Myocyte (in vitro differentiated cells): ENCODE measurements at regions not wholly inside any gene's neighbourhood (a gene's known extent, or its start where the extent isn't known, plus 50 kb on each side); places are given as distances from the start of the nearest gene placed in this dataset.
"Not testable (repeated sequence)": the region's sequence is repeated elsewhere in the genome, so short reads cannot be mapped to it uniquely, and the experiment has no call there.

ENCODE experiments used
- DNase-seq: peaks from one replicate; pipeline ENCODE4 v3.0.0-alpha.2; 2012; ENCODE audit warnings: low read depth

DNA sequence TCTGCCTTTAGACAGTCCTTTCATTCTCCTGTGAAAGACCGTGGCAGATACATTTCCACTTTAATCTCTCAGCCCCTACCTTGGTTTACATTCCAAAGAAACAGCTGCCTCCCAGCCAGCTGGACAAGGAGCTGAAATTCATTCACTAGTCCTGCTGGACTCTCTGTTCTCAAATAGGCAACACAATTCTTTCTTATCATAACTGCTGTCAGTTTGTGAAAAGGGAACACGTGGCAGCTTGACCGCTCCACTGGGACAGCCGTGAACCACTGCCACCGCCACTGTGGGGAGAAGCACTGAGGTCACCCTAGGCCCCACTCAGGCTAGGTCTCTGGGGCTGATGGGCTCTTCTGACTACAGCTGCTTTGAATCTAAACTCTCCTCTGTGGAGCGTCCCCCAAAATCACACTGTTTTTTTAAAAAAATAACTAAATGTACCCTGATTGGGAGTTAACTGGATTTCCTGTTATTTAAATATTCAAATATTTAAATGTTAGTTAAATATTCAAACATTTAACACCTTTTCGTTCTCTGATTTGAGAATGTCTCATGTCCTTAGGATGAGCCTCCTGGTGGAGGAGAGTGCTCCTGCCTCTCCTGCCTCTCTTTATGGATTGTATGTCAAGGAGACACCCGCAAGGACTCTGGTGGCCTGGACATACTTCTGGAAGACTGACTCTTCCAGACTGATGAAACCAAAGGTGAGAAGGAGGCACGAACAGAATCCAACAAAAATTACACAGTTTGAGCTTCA is 120.1 kb downstream of the BOD1 start:
- peak; percentile 94 for DNase-seq

DNA sequence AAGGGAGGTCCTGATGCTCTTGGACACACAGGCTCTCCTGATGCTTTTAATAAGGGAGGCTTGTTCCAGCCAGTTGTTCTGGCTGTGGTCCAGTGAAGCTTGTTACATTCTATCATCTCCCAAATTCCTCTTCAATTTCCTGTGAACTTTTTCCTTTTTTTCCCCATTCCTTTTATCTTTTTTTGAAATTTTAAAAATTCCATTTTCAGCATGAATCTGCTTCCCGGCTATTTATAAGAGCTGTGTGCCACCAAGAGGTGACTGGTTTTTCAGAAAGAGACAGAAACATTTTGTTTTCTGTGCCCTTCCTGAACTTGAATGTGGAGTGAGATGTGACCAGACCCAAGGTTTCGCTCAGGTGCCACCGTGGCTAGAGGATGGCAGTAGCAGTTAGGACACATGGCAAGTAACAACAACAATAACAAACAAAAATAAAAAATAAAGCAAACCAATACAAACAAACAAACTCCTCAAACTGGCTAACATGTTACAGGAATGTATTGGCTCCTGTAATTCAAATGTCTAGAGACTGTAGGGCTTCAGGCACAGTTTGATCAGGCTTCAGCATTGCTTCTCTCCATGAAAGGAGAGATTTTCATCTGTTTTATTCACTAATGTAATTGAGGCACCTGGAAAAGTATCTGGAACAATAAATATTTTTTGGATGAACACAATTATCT is 121.1 kb downstream of the BOD1 start:
- peak; percentile 83 for DNase-seq

DNA sequence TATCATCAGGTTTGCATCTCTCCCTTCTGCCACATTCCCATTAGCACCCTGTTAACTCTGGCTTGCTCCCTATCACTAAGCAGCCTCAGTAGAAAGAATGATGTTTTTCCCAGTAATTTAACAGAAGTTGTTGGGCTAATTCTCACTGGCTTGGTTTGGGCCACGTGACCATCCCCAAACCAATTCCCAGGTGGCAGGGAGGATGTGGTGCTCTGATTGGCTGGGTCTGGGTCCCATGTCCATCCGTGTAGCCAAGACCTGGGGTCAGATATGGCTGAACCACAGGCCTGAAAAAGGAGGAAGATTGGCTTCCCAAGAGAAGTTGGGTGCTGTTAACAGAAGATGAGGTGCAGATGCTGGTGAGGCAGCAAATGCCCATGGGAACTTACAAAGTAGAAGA is 122.0 kb downstream of the BOD1 start:
- peak; percentile 49 for DNase-seq

DNA sequence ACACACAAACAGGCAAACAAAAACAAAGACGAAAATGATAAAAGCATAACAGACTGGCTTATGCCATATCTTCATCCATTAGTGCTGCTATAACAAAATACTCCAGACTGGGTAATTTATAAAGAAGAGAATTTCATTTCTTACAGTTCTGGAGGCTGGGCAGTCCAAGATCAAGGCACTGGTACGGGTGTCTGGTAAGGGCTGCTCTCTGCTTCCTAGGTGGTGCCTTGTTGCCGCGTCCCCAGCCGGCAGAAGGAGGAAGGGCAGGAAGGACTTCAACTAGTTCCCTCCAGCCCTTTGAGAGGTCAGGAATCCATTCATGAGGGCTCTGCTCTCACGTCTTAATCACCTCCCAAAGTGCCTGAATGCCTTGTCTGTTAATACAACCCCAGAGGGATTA is 122.6 kb downstream of the BOD1 start:
- no peak for DNase-seq

DNA sequence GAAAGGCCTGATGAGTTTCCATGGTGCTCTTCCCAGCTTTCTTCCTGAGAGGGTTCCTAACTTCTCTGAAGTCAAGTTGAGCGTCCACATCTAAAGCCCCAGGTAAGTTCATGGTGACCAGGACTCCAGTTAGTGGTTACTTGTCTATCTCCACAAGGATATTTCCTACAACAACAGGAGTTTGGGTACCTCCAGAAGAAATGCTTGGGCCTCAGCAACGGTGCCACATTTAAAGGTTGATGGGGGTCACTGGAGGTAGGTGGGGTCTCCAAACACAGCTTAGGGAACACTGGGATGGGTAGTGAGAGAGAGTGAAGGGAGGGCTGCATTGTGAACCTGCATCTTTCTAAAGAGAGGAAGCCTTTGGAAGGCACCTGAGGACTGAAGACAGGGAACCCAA is 123.4 kb downstream of the BOD1 start:
- DNase-seq = no peak

DNA sequence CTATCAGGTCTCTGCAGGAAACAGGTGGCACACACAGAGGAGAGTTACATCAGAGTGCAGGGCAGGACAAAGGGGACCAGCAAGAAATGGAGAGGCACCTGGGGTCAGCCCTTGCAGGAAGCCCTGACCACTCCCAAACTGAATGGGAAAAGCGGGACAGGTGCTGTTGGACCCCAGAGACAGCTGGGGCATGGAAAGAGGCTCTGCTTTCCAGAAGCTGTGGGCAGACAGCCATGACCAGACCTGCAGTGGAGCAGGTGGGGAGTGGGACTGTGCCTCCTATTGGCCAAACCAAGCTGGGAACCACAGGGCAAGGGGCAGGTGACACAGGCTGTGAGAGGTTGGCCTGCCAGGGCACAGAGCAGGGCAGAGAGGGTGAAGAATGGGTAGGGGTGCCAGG is 125.8 kb downstream of the BOD1 start:
- DNase-seq = peak; percentile 92

DNA sequence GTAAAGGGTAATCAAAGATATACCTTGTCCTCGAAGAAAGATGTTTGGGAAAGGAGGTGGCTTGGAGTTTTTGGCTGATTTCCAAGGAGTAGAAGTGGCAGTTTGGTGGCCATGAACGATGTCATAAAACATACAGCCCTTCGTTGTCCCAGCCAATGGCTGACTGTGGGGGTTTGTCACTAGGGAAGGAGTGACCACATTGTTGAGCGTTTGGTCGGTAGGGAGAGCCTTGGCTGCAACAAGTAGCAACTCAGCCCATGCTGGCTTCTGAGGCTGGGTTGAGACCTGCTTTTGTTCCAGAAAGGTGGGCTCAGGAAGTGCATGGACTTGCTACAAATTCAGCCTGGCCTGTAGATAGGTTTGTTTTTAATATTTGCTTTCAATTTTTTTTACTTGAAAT is 128.3 kb downstream of the BOD1 start:
- no peak for DNase-seq

DNA sequence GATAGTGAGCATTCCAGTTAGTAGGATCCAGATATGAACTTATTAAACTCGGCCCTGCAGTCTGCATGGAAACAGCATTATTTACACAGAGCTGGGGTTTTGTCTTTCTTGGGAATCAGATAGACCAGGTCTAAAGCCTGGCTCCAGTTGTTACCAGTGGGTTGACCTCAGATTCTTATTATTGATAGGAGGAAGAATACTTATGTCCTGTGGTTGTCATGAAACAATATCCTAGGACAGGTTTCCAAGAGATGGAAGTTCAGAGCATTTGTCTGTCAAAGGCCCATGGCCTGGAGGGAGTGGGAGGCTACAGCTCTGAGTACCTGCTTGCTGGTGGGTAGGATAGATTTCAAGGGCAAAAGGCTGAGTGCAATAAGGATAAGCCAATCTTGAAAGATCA is 129.2 kb downstream of the BOD1 start:
- peak; percentile 60 for DNase-seq

DNA sequence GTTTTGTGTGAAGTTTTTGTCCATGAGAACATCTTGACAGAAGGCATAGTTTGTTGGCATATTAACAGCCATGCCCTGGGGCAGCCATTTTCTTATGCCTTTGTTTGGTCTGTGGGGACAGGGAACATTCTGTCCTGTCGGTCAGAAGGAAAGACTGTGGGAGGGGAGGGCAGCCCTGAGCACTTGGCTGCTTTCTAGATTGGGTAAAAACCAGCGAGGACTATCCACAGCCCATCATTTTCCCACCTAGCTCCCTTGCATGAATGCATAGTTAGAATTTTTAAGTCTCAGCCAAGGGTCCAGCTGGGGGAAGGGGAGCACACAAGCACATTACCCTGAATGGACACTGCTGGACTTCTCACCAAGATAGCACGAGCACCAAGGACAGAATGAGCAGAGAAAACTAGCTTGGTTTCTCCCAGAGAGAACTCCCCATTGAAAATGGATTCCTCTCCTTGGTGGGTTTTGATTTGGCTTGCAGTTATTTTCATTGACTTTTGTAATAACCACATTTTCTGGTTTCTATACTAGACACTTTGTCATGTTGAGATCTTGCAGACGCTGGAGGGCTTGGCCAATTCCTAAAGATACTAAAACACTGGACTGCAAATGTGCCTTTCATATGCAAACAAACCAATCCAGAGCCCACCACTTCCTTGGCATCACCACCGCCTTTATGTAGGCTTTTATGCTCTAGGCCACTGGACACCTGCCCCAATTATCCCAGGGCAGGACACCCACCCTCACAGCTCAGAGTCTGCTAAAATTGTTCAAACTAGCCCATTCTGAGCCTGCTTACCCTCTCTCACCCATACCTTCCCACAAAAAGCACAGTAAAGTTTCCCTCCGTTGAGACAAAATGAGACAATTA is 129.9 kb downstream of the BOD1 start:
- DNase-seq = no peak

DNA sequence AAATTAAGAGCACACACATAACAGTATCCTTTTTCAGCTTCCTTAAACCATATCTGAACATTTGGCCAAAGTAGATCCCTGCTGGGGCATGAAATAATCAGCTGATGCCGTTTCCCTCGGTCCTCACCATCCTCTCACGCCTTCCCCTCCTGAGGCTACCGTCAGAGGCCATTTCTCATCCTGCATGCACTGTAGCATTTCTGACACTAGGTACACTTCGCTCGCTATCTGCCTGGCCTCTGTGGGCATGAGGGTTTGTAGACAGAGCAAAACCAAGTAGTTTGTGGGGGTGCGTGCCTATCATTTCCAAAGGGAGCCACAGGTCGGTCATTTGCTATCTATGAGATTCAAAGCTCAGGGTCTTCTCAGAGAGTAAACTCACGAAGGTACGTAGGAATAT is 131.9 kb downstream of the BOD1 start:
- DNase-seq = no peak

DNA sequence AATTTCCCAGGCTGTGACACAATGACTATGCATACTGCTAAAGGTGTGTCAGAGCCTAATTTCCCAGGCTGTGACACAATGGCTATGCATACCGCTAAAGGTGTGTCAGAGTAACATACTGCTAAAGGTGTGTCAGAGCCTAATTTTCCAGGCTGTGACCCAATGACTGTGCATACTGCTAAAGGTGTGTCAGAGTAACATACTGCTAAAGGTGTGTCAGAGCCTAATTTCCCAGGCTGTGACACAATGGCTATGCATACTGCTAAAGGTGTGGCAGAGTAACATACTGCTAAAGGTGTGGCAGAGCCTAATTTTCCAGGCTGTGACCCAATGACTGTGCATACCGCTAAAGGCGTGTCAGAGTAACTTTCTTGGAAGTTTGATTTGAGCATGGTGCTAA is 132.9 kb downstream of the BOD1 start:
- DNase-seq = not testable (repeated sequence)

DNA sequence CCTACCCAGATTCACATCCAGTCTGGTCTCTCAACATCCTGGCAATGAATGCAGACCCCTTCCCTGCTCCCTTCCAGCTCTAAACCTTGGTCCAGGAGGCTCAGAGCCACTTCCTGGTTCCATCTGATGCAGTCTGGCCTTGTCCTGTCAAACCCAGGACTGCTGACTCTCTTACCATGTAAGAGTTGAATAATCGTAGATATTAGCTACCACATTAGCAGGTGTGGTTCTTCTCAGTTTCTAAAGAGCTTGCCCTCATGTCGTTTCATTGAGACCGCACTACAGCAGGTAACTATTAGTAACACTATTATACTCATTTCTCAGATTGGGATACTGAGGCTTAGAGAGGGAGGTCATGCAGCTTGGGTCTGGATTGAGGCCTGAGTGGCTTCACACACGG is 133.3 kb downstream of the BOD1 start:
- no peak for DNase-seq

DNA sequence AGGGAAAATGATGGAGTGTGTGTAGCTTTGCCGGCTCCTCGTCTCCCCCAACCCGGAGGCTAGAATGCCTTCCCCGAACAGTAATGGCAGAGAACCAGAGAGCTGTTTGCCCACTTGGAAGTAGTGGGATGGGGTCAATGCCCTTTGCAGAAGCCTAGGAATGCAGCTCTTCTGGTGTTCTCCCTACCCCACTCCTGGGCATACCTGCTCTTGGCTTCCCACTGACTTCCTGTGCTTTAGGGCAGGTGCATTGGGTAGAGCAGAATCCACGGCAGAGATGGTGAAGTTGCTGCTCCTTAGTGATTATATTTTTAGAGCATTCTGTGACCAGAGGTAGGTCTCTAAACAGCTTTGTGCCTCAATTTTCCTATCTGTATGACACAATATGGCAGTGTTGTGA is 134.6 kb downstream of the BOD1 start:
- no peak for DNase-seq

DNA sequence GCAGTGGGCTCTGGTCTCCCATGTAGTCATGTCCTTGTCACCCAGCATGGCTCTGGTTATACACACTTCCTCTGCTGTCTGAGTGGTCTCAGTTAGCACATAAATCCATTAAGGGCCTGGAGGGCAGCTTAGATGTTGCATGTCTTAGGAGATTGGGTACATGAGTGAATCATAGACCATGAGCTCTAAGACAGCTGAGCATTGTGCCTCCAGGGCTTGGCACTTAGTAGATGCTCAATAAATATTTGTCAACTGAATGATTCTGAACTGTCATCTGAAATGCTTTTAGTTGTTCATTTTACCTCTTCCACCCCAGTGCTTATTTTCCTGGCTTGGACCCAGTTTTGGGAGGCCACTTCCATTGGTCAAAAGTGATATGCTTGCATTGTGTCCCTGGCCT is 135.6 kb downstream of the BOD1 start:
- DNase-seq = no peak

DNA sequence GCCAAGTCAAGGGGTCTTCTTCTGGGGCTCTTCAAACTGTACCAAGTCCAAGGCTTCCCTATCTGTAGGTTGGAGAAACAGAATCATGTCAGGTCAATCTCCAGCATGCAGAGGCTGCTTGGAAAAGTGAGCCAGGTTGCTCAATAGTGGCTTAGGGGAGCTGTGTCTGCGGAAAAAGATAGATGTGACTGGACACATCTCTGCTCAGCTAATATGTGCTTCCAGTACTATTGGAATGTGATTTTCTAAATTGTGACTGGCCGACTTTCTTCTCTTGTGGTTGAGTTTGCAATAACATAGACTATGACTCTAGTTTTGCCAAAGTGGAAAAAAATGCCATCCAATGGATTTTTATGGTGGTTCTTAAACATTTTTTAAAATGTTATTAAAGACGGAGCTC is 136.7 kb downstream of the BOD1 start:
- DNase-seq = no peak

DNA sequence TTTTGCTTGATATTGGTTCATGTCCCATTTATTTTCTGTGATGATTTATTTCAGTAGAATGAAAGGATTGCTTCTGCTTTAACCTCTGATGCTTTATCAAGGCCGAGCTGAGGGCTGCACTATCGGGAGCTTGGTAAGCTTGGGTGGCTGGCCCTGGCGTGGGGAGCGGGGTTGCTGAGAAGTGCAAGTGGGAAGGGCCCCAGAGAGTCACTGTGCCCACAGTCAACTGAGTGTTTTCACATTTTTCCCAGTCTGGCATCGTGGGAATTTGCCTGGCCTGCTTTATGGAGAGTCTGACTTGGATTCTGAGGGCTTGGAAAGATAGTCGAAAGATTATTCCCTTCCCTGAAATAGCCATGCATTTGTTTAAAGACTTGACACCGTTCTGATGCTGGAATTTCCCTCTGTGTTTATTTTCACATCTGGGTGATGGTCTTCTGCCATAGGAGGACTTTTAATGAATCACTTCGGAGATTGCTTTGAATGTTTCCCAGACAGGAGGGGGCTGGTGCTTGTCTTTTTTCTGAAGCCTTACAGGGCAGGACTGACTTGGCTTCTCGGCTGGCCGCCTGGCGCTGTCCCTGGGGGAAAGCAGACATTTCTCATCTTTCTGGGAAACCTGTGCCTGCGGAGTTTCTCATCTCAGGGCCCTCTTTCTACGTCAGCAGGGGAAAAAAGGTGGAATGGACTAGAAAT is 139.0 kb downstream of the BOD1 start:
- peak; percentile 82 for DNase-seq

DNA sequence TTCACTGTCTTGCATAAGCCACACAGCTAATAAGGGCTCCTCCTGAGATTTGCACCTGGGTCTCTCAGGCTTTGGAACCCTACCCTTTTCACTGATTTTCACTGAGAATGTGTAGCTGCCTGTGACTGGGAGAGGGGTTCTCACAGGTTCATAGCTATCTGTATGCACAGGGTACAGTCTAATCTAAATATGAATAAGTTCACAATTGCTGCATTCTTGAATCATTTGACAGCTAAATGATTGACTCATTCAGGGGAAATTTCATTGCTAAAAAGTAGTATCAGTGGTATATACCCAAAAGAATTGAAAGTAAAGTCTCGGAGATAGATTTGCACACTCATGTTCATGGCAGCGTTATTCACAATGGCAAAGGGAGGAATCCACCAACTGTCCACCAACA is 140.7 kb downstream of the BOD1 start:
- DNase-seq = no peak

DNA sequence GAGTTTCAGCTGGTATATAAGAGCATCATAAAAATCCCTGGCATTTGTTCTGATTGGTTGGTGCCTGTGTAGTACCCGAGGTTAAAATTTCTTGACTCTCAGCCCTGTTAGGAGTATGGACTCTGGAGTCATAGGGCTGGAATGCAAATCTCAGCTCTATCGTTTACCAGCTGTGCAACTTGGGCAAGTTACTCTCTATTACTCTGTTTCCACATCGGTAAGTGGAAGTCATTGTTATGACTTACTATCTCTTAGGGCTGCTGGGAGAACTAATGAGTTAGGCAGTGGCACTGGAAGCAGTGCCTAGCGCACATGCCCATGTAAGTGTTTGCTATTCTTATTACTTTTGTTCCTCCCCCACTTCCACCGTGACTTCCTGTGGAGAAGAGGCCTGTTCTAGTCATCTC is 141.6 kb downstream of the BOD1 start:
- peak; percentile 71 for DNase-seq

DNA sequence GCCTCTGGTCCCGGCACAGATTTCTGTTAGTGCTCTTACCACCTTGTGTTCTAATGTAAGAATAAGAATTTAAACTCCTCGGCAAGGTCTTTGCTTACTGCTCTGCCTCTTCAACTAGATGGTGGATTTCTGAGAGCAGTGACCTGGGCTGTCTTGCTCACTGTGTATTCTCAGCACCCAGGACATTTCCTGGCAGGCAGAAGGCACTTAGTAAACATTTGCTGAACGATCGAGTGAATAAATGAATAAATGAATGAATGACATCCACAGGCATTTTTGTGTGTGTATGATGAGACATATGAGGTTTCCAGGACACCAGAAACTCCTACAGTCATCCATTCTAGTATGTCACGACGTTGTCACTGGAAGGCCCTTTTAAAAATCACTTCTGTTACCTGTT is 143.2 kb downstream of the BOD1 start:
- no peak for DNase-seq

DNA sequence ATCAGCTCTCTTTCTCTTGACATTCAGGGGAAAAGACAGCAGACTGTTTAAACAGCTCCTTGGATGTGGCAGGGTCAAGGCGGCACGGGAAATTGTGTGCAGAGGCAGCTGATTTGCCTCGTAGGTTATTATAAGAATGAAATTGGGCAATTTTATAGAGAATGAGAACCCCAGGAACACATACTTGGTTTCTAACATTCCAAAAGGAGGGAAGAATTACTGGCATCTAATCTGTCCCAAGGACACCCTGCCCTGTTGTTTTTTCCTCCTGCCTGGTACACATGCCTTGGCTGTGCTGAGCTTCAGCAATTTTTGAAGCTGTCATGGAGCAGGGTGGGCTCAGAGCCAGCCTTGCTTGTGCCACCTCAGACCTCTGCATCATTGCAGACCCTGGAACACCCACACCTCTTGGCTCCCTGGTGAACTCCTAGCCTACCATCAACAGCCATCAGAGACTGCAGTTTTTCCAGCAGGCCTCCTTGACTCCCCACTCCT is 143.6 kb downstream of the BOD1 start:
- DNase-seq = peak; percentile 64

DNA sequence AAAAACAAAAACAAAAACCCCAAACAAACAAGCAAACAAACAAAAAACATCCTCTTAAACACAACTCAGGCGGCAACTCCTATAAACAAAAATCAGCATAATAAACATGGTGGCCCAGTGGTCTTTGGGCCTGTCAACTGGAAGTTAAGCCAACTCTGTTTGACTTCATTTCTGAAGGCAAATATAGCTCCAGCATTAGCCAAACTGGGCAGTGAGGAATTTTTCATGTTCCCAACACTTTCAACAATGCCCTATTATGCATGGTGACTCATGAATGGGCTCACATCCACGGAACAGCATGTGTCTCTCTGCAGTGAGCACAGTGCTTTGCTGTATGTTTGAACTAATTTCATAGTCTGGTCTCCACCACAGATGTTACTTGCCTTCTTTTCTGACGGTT is 143.9 kb upstream of the STC2 start:
- peak; percentile 96 for DNase-seq
